HepG2 (cell line): ENCODE measurements at regions not wholly inside any gene's neighbourhood (a gene's known extent, or its start where the extent isn't known, plus 50 kb on each side); places are given as distances from the start of the nearest gene placed in this dataset.

Source experiments
- ATAC-seq: fragments of 200-7000 bp; cut with Tn5 transposase; 3 replicates; pipeline ENCODE4 v1.9.1; 2020; ENCODE audit warnings: mild to moderate bottlenecking, moderate library complexity
- BruUV-seq: library from RNA; stranded (reverse); fragments of 400-500 nt; replicated peaks from 2 replicates; lab custom pipeline; 2021; lab: Mats Ljungman, UMichigan
- CTCF ChIA-PET: fragments of 300-600 bp; formaldehyde crosslinking; extraction: SDS; loops from one replicate; lab custom pipeline; 2021; ENCODE audit warnings: low total read pairs, inconsistent platforms, low intra/inter-chr PET ratio; lab: Yijun Ruan, JAX
- POLR2A ChIA-PET: fragments of 350-600 bp; sonication (Branson Sonifier 250); formaldehyde crosslinking; loops from one replicate; lab custom pipeline; 2020; ENCODE audit warnings: antibody characterized with exemption, inconsistent platforms; lab: Yijun Ruan, JAX
- DNase-seq: peaks from one replicate; pipeline ENCODE4 v3.0.0-alpha.2; 2015; ENCODE audit warnings: low spot score
- FAIRE-seq: peaks from 3 replicates; lab custom pipeline; 2011; peaks lifted over from hg19 to GRCh38; lab: Jason Lieb, UNC
- H2AFZ ChIP-seq: one replicate; pipeline ENCODE4 v1.6.1; 2011; ENCODE audit warnings: low read length, inconsistent platforms
- H3K27ac ChIP-seq: fragments of 300-600 bp; 3 replicates; pipeline ENCODE4 v1.8.0; 2011; ENCODE audit warnings: mixed run types, mild to moderate bottlenecking, mixed read lengths, low read length, inconsistent platforms; ENCODE audit not compliant: insufficient read depth; ENCODE audit errors: extremely low read length
- H3K27me3 ChIP-seq, 2 experiments: fragments of 200-600 bp in 1 of 2; 2 replicates in 1 of 2; 3 replicates in 1 of 2; pipeline versions ENCODE4 v1.6.0 to v1.8.0; 2011; ENCODE audit warnings: low read length in 2 of 2, mild to moderate bottlenecking in 2 of 2, moderate library complexity in 2 of 2, inconsistent platforms in 1 of 2; ENCODE audit not compliant: insufficient read depth in 2 of 2, control insufficient read depth in 1 of 2
- H3K36me3 ChIP-seq, 2 experiments: fragments of 200-600 bp in 1 of 2; replicated peaks in 1 of 2; 2 replicates in 1 of 2; 3 replicates in 1 of 2; pipeline versions ENCODE4 v1.5.1 to v1.8.0; 2011; ENCODE audit warnings: low read length in 2 of 2, inconsistent platforms in 1 of 2; ENCODE audit not compliant: insufficient read depth in 2 of 2, control insufficient read depth in 1 of 2
- H3K4me1 ChIP-seq: 2 replicates; pipeline ENCODE4 v1.5.1; 2012; ENCODE audit warnings: low read length, inconsistent platforms; ENCODE audit not compliant: insufficient read depth
- H3K4me2 ChIP-seq: 2 replicates; pipeline ENCODE4 v1.6.0; 2011; ENCODE audit warnings: low read depth, low read length, inconsistent platforms
- H3K4me3 ChIP-seq, 3 experiments: fragments of 200-600 bp in 1 of 3; sonication (generic), shearing (Covaris generic) in 1 of 3; replicated peaks in 1 of 3; 2 replicates each; pipeline ENCODE4 v1.5.1; 2011 to 2016; ENCODE audit warnings: low read length in 3 of 3, inconsistent platforms in 2 of 3, low read depth in 2 of 3, mild to moderate bottlenecking in 2 of 3, control low read depth in 1 of 3, mixed read lengths in 1 of 3; ENCODE audit not compliant: insufficient read depth in 1 of 3
- H3K79me2 ChIP-seq: one replicate; pipeline ENCODE4 v1.6.1; 2011; ENCODE audit warnings: low read length, inconsistent platforms; ENCODE audit not compliant: insufficient read depth
- H3K9ac ChIP-seq: 2 replicates; pipeline ENCODE4 v1.6.0; 2011; ENCODE audit warnings: mild to moderate bottlenecking, low read depth, low read length, inconsistent platforms; ENCODE audit not compliant: insufficient read depth
- H3K9me3 ChIP-seq: 2 replicates; pipeline ENCODE4 v1.5.1; 2012; ENCODE audit warnings: mild to moderate bottlenecking, low read length
- H4K20me1 ChIP-seq: 2 replicates; pipeline ENCODE4 v1.6.0; 2011; ENCODE audit warnings: inconsistent platforms, mild to moderate bottlenecking, low read length, moderate library complexity; ENCODE audit not compliant: insufficient read depth
- ATRX ChIP-seq: sonication (generic); formaldehyde crosslinking; IDR thresholded peaks from 2 replicates; pipeline ENCODE4 v1.4.0; 2020; ENCODE audit warnings: missing genetic modification reagents, borderline replicate concordance
- KDM6A ChIP-seq: IDR thresholded peaks from 2 replicates; pipeline ENCODE4 v1.6.1; 2016; ENCODE audit warnings: low read depth
- MYC ChIP-seq: sonication (generic); formaldehyde crosslinking; IDR thresholded peaks from 2 replicates; pipeline ENCODE4 v1.9.0; 2021; ENCODE audit warnings: missing genetic modification reagents, borderline replicate concordance
- PAXIP1 ChIP-seq: sonication (generic); formaldehyde crosslinking; conservative IDR thresholded peaks from 2 replicates; pipeline ENCODE4 v1.4.0; 2020; ENCODE audit warnings: mild to moderate bottlenecking, missing genetic modification reagents, moderate library complexity
- POLR2A ChIP-seq, 2 experiments: IDR thresholded peaks; 2 replicates each; pipeline ENCODE4 v1.6.1; 2011; ENCODE audit warnings: low read depth in 2 of 2, low read length in 2 of 2, mild to moderate bottlenecking in 1 of 2, moderate library complexity in 1 of 2; ENCODE audit not compliant: insufficient read depth in 1 of 2
- RFXANK ChIP-seq: IDR thresholded peaks from 2 replicates; pipeline ENCODE4 v1.6.1; 2016
- ZBTB1 ChIP-seq: sonication (generic); formaldehyde crosslinking; IDR thresholded peaks from 2 replicates; pipeline ENCODE4 v1.4.0; 2020; ENCODE audit warnings: missing genetic modification reagents, borderline replicate concordance
- ZBTB14 ChIP-seq: sonication (generic); formaldehyde crosslinking; IDR thresholded peaks from 2 replicates; pipeline ENCODE4 v1.4.0; 2020; ENCODE audit warnings: missing genetic modification reagents
- ZNF225 ChIP-seq: sonication (generic); formaldehyde crosslinking; IDR thresholded peaks from 2 replicates; pipeline ENCODE4 v1.4.0; 2020; ENCODE audit warnings: mild to moderate bottlenecking, missing genetic modification reagents
- ZNF577 ChIP-seq: sonication (generic); formaldehyde crosslinking; IDR thresholded peaks from 2 replicates; pipeline ENCODE4 v1.4.0; 2020; ENCODE audit warnings: mild to moderate bottlenecking, low read depth, missing genetic modification reagents, borderline replicate concordance
- ZUFSP ChIP-seq: sonication (generic); formaldehyde crosslinking; IDR thresholded peaks from 2 replicates; pipeline ENCODE4 v1.9.0; 2021; ENCODE audit warnings: missing genetic modification reagents, mild to moderate bottlenecking, borderline replicate concordance
- WGBS: methylation state at CpG from one replicate; pipeline ENCODE4 v1.1.6; 2017; ENCODE audit warnings: low lambda C conversion rate; 5-methylcytosine and 5-hydroxymethylcytosine counted together
- in situ Hi-C: cut with HindIII; loops from 2 replicates; pipeline ENCODE4 v1.10.0; 2017; ENCODE audit warnings: low pct_unique_long_range_greater_than_20kb; ENCODE audit not compliant: extremely low pct_ligation_motif_present
- intact Hi-C: fragments of 100-400 bp; cut with micrococcal nuclease; formaldehyde crosslinking; loops from one replicate; pipeline ENCODE4 v1.10.0; 2022; ENCODE audit not compliant: unreplicated experiment
- TF ChIP-seq, protein P1 (sequence below): sonication (generic); formaldehyde crosslinking; IDR thresholded peaks from 2 replicates; pipeline ENCODE4 v1.5.0; 2020; ENCODE audit warnings: mild to moderate bottlenecking, missing genetic modification reagents, moderate library complexity

DNA sequence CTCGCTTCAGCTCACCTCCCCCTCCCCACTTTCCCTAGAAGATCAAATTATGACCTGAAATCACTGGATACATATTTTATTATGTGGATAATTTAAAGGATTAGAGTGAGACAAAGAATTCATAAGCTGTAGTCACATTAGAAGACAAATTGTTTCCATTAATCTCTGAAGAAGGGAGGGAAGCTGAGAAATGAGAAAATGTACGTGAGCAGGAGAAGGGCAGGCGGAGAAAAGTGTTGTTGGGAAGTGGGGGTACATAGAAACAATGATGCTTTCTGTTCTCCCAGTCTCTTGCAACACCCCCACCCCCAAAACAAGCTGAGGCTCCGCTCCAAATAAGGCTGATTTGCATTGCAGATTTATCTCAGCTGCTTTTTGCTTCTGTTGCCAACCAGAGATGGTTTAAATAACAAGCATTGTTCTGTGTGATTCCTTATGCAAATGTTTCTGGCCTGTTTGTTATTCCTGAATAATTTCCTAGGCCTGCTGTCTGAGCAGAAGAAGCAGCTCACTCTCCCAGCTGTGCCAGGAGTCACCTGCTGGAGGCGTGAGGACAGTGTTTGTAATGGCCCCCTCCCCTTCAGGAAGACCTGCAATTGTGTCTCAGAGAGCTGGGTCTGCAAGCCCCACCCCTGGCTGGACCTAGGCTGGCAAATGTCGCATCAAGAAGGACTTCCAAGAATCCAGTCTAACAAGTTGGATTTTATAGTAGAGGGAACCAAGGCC, 121.8 kb upstream of the TNR start (continued):
- TF ChIP-seq PAXIP1 = no peak
- TF ChIP-seq MYC (CRISPR knock-in tag) = no peak

GRCh38 chr1:175864625-175865024, 121.2 kb upstream of the TNR start:
- no peak overlapping the region for H2AFZ ChIP-seq
- no peak overlapping the region for H3K4me3 ChIP-seq
- DNase-seq = no peak
- no peaks in the 10 kb centered on the region for H3K9me3 ChIP-seq
- H3K4me1 ChIP-seq = no peaks in the 10 kb centered on the region
- H3K9ac ChIP-seq = no peak overlapping the region
- H3K4me2 ChIP-seq = no peak overlapping the region
- H3K36me3 ChIP-seq = no peaks in the 10 kb centered on the region
- H3K27me3 ChIP-seq = peaks cover 0 to 8% of the 10 kb centered on the region in 2 experiments; a peak in 2 of 5 replicates
- TF ChIP-seq KDM6A (CRISPR knock-in tag) = no peak
- no peak for TF ChIP-seq ZBTB1 (CRISPR knock-in tag)
- TF ChIP-seq, protein P1, sequence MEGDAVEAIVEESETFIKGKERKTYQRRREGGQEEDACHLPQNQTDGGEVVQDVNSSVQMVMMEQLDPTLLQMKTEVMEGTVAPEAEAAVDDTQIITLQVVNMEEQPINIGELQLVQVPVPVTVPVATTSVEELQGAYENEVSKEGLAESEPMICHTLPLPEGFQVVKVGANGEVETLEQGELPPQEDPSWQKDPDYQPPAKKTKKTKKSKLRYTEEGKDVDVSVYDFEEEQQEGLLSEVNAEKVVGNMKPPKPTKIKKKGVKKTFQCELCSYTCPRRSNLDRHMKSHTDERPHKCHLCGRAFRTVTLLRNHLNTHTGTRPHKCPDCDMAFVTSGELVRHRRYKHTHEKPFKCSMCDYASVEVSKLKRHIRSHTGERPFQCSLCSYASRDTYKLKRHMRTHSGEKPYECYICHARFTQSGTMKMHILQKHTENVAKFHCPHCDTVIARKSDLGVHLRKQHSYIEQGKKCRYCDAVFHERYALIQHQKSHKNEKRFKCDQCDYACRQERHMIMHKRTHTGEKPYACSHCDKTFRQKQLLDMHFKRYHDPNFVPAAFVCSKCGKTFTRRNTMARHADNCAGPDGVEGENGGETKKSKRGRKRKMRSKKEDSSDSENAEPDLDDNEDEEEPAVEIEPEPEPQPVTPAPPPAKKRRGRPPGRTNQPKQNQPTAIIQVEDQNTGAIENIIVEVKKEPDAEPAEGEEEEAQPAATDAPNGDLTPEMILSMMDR (CRISPR knock-in tag) = no peak
- no peak for TF ChIP-seq ZBTB14 (CRISPR knock-in tag)
- TF ChIP-seq ZUFSP (CRISPR knock-in tag) = no peak
- no peak for TF ChIP-seq ATRX (CRISPR knock-in tag)
- no peak for TF ChIP-seq ZNF225 (CRISPR knock-in tag)
- no peak for TF ChIP-seq RFXANK
- no peak for TF ChIP-seq ZNF577 (CRISPR knock-in tag)
- no peak for TF ChIP-seq POLR2A (IDR thresholded peaks at IDR 0.05; ENCODE audit: insufficient read depth in 1 of 2, low read depth in 2 of 2, low read length in 2 of 2)
- POLR2A ChIA-PET = no interaction called here
- no peaks in the 10 kb centered on the region for H4K20me1 ChIP-seq
- no peak overlapping the region for H3K27ac ChIP-seq
- CTCF ChIA-PET = no interaction called here
- no peak for ATAC-seq
- intact Hi-C loops (loop anchor here (10.0 kb wide), 1 partner anchor 380 kb away; no protein-coding TSS in a partner anchor), in situ Hi-C loops (no loop called here)
- no peaks in the 10 kb centered on the region for H3K79me2 ChIP-seq
- no TSS peak for BruUV-seq
- FAIRE-seq = no peak
- 7% methylated on average over 3 of the region's 3 CpGs for WGBS
